T-cell (primary cell): ENCODE measurements at regions not wholly inside any gene's neighbourhood (a gene's known extent, or its start where the extent isn't known, plus 50 kb on each side); places are given as distances from the start of the nearest gene placed in this dataset.

Experiments used
- ATAC-seq, 4 experiments: fragments of 200-7000 bp in 3 of 4; fragments of 150-1000 bp in 1 of 4; cut with Tn5 transposase; replicated peaks in 1 of 4; 1 replicate in 3 of 4; 2 replicates in 1 of 4; pipeline ENCODE4 v1.10.0; 2021; ENCODE audit warnings: moderate library complexity in 3 of 4, mild to moderate bottlenecking in 2 of 4, moderate number of reproducible peaks in 1 of 4
- CTCF ChIA-PET, 2 donors: fragments of 300-600 bp; sonication (Branson Sonifier 250); formaldehyde crosslinking; loops; one replicate each; lab custom pipeline; 2022; ENCODE audit warnings: antibody characterized with exemption in 2 of 2; lab: Charles Lee
- POLR2A ChIA-PET, 2 donors: fragments of 300-600 bp; sonication (Branson Sonifier 250); formaldehyde crosslinking; loops; one replicate each; lab custom pipeline; 2022; ENCODE audit warnings: antibody characterized with exemption in 2 of 2; lab: Charles Lee
- DNase-seq, 35 experiments: peaks; one replicate each; pipeline versions ENCODE4 v3.0.0 to v3.0.0-alpha.2; 2013 to 2023
- H3K27ac ChIP-seq: one replicate; pipeline ENCODE4 v1.5.1; 2013; ENCODE audit warnings: low read length
- H3K27me3 ChIP-seq, 2 experiments: replicated peaks in 1 of 2; 1 replicate in 1 of 2; 2 replicates in 1 of 2; pipeline versions ENCODE4 v1.6.1 to v1.7.0; 2013; ENCODE audit warnings: low read length in 1 of 2, mixed read lengths in 1 of 2; ENCODE audit not compliant: control insufficient read depth in 2 of 2, insufficient read depth in 2 of 2; ENCODE audit errors: extremely low read depth in 1 of 2
- H3K36me3 ChIP-seq, 2 donors: 1 replicate in 1 of 2; 2 replicates in 1 of 2; pipeline versions ENCODE4 v1.6.1 to v1.7.0; 2013; ENCODE audit warnings: low read length in 1 of 2; ENCODE audit not compliant: control insufficient read depth in 2 of 2, insufficient read depth in 1 of 2; ENCODE audit errors: extremely low read depth in 1 of 2
- H3K4me1 ChIP-seq, 2 experiments: 1 replicate in 1 of 2; 2 replicates in 1 of 2; pipeline versions ENCODE4 v1.6.1 to v1.7.0; 2013; ENCODE audit warnings: low read length in 2 of 2, mixed read lengths in 1 of 2; ENCODE audit not compliant: insufficient read depth in 2 of 2, control insufficient read depth in 1 of 2; ENCODE audit errors: extremely low read depth in 1 of 2
- H3K4me3 ChIP-seq, 2 donors: 1 replicate in 1 of 2; 2 replicates in 1 of 2; pipeline versions ENCODE4 v1.5.1 to v1.7.0; 2013; ENCODE audit warnings: mild to moderate bottlenecking in 2 of 2, low read length in 1 of 2, moderate library complexity in 1 of 2; ENCODE audit not compliant: control insufficient read depth in 1 of 2; ENCODE audit errors: extremely low read depth in 1 of 2
- H3K9me3 ChIP-seq: 2 replicates; pipeline ENCODE4 v1.7.0; 2013
- H3K27ac Mint-ChIP-seq, 2 donors: one replicate each; pipeline ENCODE4 v1.8.0; 2020 to 2021; ENCODE audit warnings: mild to moderate bottlenecking in 2 of 2, mixed read lengths in 2 of 2
- H3K27me3 Mint-ChIP-seq, 2 donors: one replicate each; pipeline ENCODE4 v1.8.0; 2021 to 2022; ENCODE audit warnings: mixed read lengths in 2 of 2
- H3K36me3 Mint-ChIP-seq: one replicate; pipeline ENCODE4 v1.8.0; 2021; ENCODE audit warnings: mixed read lengths
- H3K4me1 Mint-ChIP-seq, 3 donors: one replicate each; pipeline ENCODE4 v1.8.0; 2020 to 2022; ENCODE audit warnings: mixed read lengths in 3 of 3, mild to moderate bottlenecking in 1 of 3
- H3K4me3 Mint-ChIP-seq, 3 donors: one replicate each; pipeline ENCODE4 v1.8.0; 2020 to 2022; ENCODE audit warnings: mild to moderate bottlenecking in 3 of 3, mixed read lengths in 3 of 3, moderate library complexity in 3 of 3
- H3K9me3 Mint-ChIP-seq, 3 donors: one replicate each; pipeline ENCODE4 v1.8.0; 2020 to 2022; ENCODE audit warnings: mixed read lengths in 3 of 3
- WGBS: methylation state at CpG from one replicate; pipeline ENCODE4 v1.1.5; 2013; ENCODE audit warnings: missing lambda C conversion rate; ENCODE audit not compliant: insufficient coverage; 5-methylcytosine and 5-hydroxymethylcytosine counted together

GRCh38 chr3:65196663-65197062 is 508.9 kb upstream of the ADAMTS9 start:
- DNase-seq (no peak), ATAC-seq (no peak)
- POLR2A ChIA-PET: no interaction called here
- Histone ChIP-seq H3K4me3 (no peak overlapping the region), H3K9me3 (no peaks in the 10 kb centered on the region), H3K4me1 (no peaks in the 10 kb centered on the region), H3K27ac (no peak overlapping the region), H3K27me3 (no peaks in the 10 kb centered on the region), H3K36me3 (no peaks in the 10 kb centered on the region)
- WGBS: no CpG with 5 or more reads among the region's 3 CpGs
- Mint-ChIP-seq H3K27me3 (no peaks in the 10 kb centered on the region), H3K4me3 (no peak overlapping the region), H3K27ac (no peak overlapping the region), H3K36me3 (no peaks in the 10 kb centered on the region), H3K9me3 (peaks cover 3 to 10% (median 7%) of the 10 kb centered on the region in 3 donors), H3K4me1 (no peaks in the 10 kb centered on the region)
- CTCF ChIA-PET: no interaction called here

GRCh38 chr3:65195211-65196006 is 507.6 kb upstream of the ADAMTS9 start:
- Histone ChIP-seq H3K4me3 (no peak overlapping the region), H3K27me3 (no peaks in the 10 kb centered on the region), H3K4me1 (no peaks in the 10 kb centered on the region), H3K27ac (no peak overlapping the region), H3K36me3 (no peaks in the 10 kb centered on the region), H3K9me3 (no peaks in the 10 kb centered on the region)
- CTCF ChIA-PET: no interaction called here
- POLR2A ChIA-PET: no interaction called here
- ATAC-seq (no peak), DNase-seq (no peak)
- whole genome bisulfite sequencing: 100% methylated on average over 1 of the region's 8 CpGs
- Mint-ChIP-seq H3K27ac (no peak overlapping the region), H3K36me3 (no peaks in the 10 kb centered on the region), H3K4me3 (no peak overlapping the region), H3K27me3 (no peaks in the 10 kb centered on the region), H3K4me1 (no peaks in the 10 kb centered on the region), H3K9me3 (peaks cover 4 to 12% (median 7%) of the 10 kb centered on the region in 3 donors)

- DNase-seq (no peak), ATAC-seq (no peak)
- no peaks in the 10 kb centered on the region for H3K27me3 Mint-ChIP-seq
- no peaks in the 10 kb centered on the region for H3K27me3 ChIP-seq
- H3K36me3 ChIP-seq: no peaks in the 10 kb centered on the region
- ChIA-PET POLR2A (no interaction called here), CTCF (no interaction called here)
- no peak overlapping the region for H3K4me3 ChIP-seq
- no peak overlapping the region for H3K4me3 Mint-ChIP-seq
- H3K4me1 Mint-ChIP-seq: no peaks in the 10 kb centered on the region
- H3K4me1 ChIP-seq: no peaks in the 10 kb centered on the region
- no CpG with 5 or more reads among the region's 4 CpGs for WGBS
- H3K9me3 Mint-ChIP-seq: peaks cover 6 to 19% (median 12%) of the 10 kb centered on the region in 3 donors
- H3K36me3 Mint-ChIP-seq: no peaks in the 10 kb centered on the region
- H3K9me3 ChIP-seq: no peaks in the 10 kb centered on the region
- no peak overlapping the region for H3K27ac ChIP-seq
- no peak overlapping the region for H3K27ac Mint-ChIP-seq
These were observed 506.9 kb upstream of the ADAMTS9 start for GRCh38 chr3:65194744-65195143.

- Mint-ChIP-seq H3K4me1 (no peaks in the 10 kb centered on the region), H3K4me3 (no peak overlapping the region), H3K36me3 (no peaks in the 10 kb centered on the region), H3K27ac (no peak overlapping the region), H3K27me3 (no peaks in the 10 kb centered on the region), H3K9me3 (peaks cover 6 to 22% (median 12%) of the 10 kb centered on the region in 3 donors)
- H3K9me3 ChIP-seq: no peaks in the 10 kb centered on the region
- 70% methylated on average over 2 of the region's 6 CpGs for WGBS
- ChIA-PET CTCF (no interaction called here), POLR2A (no interaction called here)
- no peaks in the 10 kb centered on the region for H3K4me1 ChIP-seq
- H3K27me3 ChIP-seq: no peaks in the 10 kb centered on the region
- ATAC-seq: no peak
- no peaks in the 10 kb centered on the region for H3K36me3 ChIP-seq
- no peak for DNase-seq
- H3K27ac ChIP-seq: no peak overlapping the region
- H3K4me3 ChIP-seq: no peak overlapping the region
These were observed 506.4 kb upstream of the ADAMTS9 start for GRCh38 chr3:65194047-65194714.

GRCh38 chr3:65193531-65193930 is 505.7 kb upstream of the ADAMTS9 start:
- Mint-ChIP-seq H3K27ac (no peak overlapping the region), H3K4me1 (no peaks in the 10 kb centered on the region), H3K36me3 (no peaks in the 10 kb centered on the region), H3K9me3 (peaks cover 6 to 21% (median 12%) of the 10 kb centered on the region in 3 donors), H3K4me3 (no peak overlapping the region), H3K27me3 (no peaks in the 10 kb centered on the region)
- no peak for DNase-seq
- no peak for ATAC-seq
- H3K27me3 ChIP-seq: no peaks in the 10 kb centered on the region
- ChIA-PET POLR2A (no interaction called here), CTCF (no interaction called here)
- H3K27ac ChIP-seq: no peak overlapping the region
- no peaks in the 10 kb centered on the region for H3K36me3 ChIP-seq
- 87% methylated on average over 4 of the region's 9 CpGs for WGBS
- no peak overlapping the region for H3K4me3 ChIP-seq
- H3K4me1 ChIP-seq: no peaks in the 10 kb centered on the region
- H3K9me3 ChIP-seq: no peaks in the 10 kb centered on the region

- ATAC-seq (no peak), DNase-seq (no peak)
- H3K9me3 Mint-ChIP-seq: peaks cover 20 to 26% (median 25%) of the 10 kb centered on the region in 3 donors
- no peaks in the 10 kb centered on the region for H3K36me3 Mint-ChIP-seq
- no peaks in the 10 kb centered on the region for H3K9me3 ChIP-seq
- ChIA-PET POLR2A (no interaction called here), CTCF (no interaction called here)
- H3K27ac ChIP-seq: no peak overlapping the region
- no peak overlapping the region for H3K27ac Mint-ChIP-seq
- H3K27me3 Mint-ChIP-seq: no peaks in the 10 kb centered on the region
- H3K4me3 Mint-ChIP-seq: no peak overlapping the region
- H3K4me1 ChIP-seq: no peaks in the 10 kb centered on the region
- H3K36me3 ChIP-seq: no peaks in the 10 kb centered on the region
- 30% methylated on average over 1 of the region's 1 CpG for WGBS
- H3K27me3 ChIP-seq: no peaks in the 10 kb centered on the region
- H3K4me1 Mint-ChIP-seq: no peaks in the 10 kb centered on the region
- H3K4me3 ChIP-seq: no peak overlapping the region
These were observed 502.3 kb upstream of the ADAMTS9 start for GRCh38 chr3:65190111-65190510.
